NOMO-1 treated with DMSO at 0.1 percent for 48 hours (cell line): ENCODE measurements at regions not wholly inside any gene's neighbourhood (a gene's known extent, or its start where the extent isn't known, plus 50 kb on each side); places are given as distances from the start of the nearest gene placed in this dataset.

ENCODE experiments used
- DNase-seq: peaks from one replicate; lab custom pipeline; 2025; ENCODE audit not compliant: unreplicated experiment; lab: John Stamatoyannopoulos, UW

DNA sequence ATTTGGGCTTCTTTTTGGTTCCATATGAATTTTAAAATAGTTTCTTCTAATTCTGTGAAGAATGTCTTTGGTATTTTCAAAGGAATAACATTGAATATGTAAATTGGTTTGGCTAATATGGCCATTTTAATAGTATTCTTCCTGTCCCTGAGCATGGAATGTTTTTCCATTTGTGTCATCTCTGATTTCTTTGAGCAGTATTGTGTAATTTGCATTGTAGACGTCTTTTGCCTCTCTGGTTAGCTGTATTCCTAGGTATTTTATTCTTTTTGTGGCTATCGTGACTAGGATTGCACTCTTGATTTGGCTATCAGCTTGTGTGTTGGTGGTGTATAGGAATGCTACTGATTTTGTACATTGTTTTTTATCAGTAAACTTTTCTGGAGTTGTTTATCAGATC lies 601.9 kb downstream of the SNAPC1 start:
- DNase-seq: no peak

DNA sequence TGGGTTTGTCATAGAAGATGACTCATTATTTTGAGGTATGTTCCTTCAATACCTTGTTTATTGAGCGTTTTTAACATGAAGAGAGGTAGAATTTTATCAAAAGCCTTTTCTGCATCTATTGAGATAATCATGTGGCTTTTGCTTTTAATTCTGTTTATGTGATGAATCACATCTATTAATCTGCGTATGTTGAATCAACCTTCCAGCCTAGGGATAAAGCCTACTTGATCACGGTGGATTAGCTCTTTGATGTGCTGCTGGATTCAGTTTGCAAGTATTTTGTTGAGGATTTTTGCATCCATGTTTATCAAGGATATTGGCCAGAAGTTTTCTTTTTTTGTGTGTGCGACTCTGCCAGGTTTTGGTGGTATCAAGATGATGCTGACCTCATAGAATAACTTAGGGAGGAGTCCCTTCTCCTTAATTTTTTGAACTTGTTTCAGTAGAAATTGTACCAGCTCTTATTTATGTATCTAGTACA lies 602.6 kb downstream of the SNAPC1 start:
- no peak for DNase-seq

DNA sequence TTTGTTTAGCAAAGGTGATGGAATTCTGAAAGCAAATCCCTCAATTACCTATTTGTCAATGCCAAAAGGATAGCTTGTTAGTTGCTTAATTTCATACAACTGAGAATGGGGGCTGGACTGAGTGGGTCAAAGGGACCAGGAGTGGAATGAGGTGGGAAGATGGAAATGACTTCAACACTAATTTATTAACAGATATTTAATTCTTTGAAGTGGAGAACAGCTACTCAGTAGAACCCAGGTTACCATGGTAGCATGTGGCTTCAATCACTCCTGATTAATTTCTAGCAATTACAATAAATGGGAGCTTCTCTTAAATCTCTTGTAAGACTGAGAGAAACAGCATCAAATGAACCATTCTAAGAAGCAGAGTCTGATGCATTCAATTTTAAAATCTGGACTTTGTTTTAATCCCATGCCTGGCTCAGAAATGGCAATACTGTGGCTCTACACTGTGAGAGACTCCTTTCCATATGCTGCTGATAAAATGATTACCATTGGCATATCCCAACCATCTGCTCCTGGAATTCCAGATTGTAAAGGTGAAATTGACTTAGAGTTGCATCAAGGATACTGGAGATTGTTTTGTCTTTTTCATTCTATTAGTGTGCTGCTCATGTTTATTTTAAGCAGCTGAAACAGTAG lies 607.8 kb downstream of the SNAPC1 start:
- DNase-seq: no peak

DNA sequence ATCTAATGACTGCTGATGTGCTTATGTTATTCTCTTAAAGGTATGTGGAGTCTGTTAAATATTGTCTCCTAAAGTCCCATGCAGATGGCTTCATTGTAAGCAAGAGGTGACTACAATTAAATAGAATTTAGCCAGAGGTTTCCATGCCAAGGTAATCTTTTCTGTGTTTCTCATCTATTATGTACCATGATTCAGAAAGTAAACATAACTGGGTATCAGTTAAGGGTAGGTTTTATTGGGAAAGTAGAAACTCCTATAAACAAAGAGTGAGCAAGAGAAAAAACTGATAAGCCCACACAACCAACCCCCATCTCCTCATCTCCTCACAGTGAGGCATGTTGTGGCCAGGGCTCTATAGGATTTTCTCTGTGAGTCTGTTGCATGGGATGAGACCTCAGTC lies 611.7 kb downstream of the SNAPC1 start:
- no peak for DNase-seq

DNA sequence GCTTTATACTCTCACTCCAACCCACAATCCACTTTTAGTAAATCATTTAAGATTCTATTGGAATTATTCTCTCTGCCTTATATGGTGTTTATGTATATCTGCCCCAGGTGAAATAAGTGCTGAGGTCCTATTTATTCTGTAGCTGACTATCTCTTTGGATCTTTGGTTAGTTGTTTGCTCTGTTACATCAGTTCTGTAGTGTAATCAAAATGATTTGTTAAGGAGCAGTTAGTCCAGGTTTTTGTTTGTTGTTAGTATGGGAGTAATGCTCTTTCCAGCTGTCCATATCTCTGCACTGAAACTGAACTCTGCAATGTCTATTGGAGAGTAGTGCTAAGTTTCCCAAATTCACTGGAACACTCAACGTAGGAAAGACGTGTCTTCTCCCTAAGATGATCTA lies 615.8 kb downstream of the SNAPC1 start:
- no peak for DNase-seq

DNA sequence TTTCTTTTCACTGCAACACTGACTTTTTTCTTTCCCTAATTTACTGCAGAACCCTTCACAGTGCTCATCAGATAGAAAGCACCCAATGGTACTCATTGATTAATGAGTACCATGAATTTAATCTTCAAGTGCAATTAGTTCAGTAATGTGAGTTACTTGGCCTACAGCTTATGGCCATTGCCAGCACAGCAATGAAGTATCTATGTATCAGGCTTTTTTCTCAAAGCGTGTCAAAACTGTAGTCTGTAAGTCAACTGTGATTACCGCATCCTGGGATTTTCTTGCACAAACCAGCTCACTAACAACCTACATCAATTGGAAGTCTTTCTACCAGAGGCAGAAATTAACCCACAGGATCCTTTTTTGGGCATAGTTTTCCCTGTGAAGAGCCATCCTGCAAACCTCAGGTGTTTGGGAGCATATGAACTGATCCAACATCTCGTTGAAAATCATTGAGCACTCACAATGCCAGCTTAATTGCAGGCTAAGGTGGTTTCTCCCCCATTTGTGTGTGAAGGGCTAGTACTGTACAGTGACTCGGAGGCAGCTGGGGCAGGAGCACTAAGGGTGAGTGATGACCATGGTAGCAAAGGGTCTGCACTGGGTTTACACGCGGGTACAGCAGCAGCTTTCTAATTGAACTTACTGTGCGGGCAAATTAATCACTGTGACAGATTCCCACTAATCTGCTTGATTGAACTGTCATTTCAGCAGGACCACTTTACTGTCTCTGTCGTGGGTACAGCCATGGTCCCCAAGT lies 619.3 kb downstream of the SNAPC1 start:
- no peak for DNase-seq

DNA sequence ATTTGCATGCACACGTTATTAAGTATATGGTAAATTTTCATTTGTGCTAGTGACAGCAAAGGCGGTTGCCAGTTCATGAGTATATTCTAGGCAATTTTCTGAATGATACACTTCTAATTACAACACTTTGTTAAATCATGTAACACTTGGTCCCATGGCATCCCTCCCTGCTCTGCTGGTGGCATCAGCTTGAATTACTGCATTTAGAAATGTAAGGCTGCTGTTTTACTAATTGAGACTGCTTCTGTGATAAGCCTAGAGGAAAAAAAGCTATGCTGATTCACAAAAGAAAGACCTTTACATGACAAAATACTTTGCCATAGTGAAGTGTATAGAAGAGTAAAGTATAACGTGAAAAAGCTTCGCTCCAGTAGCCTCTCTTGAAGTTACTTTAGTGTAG lies 636.1 kb downstream of the KCNH5 start:
- no peak for DNase-seq

DNA sequence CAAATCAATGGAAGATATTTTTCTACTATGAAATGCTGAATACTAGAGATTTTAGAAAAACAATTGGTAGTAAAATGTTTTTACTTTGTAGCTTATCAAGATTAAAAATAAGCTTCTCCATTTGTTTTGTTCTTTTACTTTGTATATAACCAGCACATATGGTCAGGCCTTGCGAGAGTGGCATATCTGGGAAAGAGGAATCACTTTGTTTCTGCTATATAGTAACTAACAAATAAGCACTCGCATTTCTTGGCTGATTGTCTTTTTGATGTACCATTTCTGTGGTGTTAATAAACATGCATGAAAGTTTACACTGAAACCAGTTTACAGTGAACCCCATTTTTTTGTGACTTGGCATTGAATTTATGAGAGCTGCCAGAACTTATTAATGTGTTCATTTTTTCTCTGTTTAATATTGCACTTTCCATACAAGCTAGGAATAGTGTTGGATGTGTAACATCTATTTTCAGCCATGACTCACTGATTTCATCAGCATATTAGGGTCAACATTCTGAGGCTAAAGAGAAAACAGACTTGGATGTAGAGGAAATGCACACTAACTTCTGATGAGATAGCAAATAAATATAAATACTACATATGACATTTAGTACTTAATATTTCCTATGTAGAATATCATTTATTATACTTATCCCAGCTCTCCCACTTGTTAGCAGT lies 635.5 kb downstream of the KCNH5 start:
- no peak for DNase-seq

DNA sequence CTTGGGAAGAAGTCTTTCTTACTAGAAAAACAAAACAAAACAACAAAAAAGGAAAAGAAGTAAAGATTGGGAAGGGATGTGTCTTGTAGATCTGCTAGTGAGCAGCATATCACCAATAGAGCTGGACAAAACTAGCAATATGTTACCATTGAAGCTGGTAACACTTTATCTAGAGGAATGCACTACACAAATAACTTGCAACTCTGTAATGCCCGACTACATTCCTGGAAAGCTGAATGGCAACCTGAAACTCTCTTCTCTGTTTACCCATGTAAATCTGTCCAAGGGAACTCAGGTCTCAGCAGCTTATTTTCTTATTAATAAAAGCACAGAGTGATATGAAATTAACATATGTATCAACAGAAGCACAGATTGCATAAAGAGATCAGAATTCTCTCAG lies 624.4 kb downstream of the KCNH5 start:
- no peak for DNase-seq

DNA sequence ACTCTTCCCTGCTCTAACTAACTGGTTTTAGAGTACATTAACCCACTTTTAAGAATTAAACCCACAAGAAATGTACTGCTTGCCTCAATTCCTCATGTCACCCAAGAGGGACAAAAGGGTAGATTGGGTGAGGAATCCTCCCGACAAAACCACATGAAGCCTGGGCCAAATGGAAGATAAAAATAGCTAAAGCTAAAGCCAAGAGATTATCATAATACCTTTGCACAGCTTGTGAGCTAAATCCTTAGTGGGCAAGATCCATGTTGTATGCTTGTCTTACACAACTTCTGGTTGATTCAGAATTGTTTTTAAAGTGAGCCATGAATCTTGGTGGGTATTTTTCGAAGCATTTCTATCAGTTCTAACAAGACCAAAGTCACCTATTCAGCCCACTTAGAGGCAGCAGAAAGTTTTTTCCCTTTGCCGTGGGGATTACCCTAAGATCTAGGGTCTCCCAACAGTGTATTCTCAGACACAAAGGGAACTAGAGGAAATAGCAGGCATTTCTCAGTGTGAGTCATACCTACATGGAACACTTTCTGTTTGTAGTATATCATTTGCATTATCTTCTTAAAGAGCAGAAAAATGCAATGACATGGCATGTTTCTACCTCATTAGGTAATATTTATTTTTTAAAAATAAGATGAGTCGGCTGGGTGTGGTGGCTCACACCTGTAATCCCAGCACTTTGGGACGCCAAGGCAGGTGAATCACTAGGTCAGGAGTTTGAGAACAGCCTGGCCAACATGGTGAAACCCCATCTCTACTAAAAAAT lies 616.6 kb downstream of the KCNH5 start:
- no peak for DNase-seq

DNA sequence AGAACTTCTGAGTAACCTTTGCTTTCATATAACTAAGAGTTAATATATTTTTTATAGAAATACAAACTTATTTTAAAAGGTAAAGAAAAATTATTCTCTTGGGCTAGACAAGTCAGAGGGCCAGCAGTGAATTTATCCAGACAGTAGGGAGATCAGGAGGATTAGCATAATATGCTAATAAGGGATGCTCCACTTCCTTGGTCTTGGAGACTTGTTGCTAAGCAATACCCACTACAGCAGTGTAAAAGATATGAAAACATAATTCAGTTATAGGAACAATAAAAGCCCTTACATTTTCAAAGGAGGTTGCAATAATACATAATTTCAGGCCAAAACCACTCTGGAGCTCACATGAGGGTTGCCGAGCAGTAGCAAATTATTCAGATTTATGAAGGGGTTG lies 615.6 kb downstream of the KCNH5 start:
- DNase-seq: no peak

DNA sequence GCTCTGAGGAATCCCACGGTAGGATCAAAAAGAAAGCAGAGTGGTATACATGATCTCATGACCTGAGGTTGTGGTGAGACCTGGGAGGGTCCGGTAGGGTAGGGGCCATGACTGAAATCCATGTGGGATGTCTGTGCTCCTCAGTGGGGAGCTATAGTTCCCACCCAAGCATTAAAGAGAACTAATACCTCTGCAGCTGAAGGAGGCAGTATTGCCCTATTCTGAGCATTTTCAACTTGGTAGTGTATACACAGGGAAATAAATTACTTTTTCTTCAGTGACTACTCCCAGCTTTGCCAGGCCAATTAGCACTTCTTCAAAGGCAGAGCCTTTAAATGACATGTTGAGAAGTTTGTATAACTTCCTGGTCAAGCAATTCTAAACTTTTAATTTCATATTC lies 613.8 kb downstream of the KCNH5 start:
- DNase-seq: no peak

DNA sequence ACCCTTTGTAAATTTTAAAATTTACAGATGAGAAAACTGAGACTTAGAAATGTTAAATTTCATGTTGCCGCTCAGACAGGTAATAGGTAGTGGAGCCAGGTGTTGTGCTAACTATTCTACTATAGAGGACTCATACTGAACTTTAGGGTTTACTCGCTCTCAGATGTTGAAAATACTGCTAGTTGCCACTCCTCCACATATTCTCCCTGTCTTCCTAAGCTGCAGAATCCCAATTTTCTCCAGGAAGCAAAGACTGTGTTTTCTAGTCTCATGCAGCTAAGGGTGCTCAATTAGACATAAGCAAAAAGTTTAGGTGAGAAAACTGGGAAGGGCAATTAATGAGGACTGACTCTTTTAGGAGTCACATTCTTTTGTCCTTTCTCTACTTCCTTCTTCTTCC lies 612.3 kb downstream of the KCNH5 start:
- no peak for DNase-seq

DNA sequence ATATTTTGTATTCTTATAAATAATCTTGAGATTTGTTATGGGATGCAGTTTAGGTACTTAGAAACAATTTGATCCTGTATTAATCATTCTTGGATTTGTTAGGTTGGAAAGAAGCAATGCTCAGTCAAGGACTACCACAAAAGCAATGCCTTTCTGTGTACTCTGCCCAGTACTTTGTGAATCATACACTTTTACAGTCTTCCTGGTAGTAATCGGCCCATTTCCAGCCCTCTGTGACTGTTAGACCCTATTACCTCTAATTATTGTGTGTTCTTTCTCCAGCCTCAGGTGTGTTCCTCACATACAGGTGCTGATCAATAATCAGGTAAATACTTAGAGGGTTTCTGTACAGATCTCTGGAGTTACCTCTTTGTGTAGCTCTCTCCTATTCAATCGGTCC lies 609.0 kb downstream of the KCNH5 start:
- DNase-seq: no peak

DNA sequence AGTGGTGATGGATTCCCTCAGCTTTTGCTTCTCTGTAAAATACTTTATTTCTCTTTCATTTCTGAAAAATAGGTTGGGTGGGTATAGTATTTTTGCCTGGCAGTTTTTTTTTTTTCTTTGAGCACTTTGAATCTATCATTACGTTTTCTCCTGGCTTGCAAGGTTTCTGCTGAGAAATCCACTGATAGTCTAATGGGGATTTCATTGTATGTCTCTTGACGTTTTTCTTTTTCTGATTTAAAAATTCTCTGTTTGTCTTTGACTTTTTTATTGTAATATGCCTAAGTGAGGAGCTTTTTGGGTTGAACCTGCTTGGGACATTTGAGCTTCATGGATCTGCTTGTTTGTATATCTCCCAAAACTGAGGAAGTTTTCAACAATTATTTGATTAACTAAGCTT lies 606.0 kb downstream of the KCNH5 start:
- no peak for DNase-seq

DNA sequence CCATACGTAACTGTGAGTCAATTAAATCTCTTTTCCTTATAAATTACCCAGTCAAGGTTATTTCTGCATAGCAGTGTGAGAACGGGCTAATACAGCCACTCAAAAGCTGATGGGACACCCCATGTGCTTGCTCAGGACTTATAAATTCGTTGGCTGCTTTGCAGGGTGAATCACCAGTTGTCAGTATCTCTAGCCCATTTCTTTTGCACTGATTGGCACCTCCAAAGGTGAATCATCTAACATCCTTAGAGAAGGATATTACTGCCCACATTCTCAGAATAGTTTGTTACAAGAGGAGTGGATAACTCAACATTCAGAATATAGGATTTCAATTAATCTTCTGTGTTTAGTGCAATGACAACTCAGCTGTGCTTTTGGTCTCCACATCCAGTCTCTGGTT lies 601.5 kb downstream of the KCNH5 start:
- no peak for DNase-seq

DNA sequence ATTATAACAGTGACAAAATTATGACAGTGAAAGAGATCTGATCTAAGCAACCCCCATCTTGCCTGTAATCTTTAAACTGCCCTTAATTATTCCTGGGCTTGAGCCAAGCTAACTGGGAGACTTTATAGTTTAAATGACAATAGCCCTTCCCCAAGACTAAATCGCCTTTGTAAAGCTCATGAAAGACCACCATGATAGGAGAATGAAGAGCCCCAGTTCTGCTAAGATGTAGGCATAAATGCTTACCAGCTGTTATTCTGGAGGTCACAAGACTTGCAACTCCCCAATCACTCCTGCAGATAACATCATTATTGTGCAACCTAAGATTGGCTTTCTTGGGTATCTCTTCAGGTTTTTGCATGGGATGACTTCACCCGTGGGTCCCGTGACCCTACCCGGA lies 599.7 kb downstream of the KCNH5 start:
- no peak for DNase-seq

DNA sequence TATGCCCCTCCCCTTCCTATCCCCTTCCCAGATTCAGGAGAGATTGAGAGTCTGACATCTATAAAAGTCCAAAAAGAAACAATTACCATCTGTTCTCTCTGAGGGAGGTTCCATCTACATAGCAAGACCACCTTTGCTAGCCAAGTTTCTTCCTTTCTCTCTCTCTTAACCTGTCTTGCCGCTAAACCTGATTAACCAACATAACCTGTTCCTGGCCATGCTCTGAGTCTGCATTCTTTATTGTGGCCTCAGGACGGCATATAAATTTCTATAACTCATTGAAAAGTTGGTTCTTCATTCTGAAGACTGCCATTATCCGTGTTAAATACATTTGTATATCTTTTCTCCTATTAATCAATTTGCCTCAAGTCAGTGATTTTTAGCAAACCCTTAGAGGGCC lies 594.0 kb downstream of the KCNH5 start:
- no peak for DNase-seq

DNA sequence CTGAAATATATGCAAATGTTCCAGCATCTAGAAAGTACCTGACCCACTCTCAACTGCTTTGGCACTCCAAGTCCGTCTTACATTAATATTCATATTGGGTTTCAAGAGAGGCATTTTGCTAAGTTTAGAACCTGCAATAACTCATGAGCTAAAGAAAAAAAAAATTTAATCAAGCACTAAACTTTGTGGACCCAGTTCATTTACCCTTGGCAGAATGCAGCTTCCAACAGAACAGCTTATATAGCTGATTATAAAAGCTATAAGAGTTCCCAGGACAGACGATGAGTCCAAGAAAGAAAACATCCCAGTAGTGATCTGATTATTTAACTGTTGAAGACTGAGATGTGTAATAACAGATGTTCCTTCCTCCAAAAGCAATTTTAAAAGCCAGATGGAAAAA lies 592.0 kb downstream of the KCNH5 start:
- no peak for DNase-seq

DNA sequence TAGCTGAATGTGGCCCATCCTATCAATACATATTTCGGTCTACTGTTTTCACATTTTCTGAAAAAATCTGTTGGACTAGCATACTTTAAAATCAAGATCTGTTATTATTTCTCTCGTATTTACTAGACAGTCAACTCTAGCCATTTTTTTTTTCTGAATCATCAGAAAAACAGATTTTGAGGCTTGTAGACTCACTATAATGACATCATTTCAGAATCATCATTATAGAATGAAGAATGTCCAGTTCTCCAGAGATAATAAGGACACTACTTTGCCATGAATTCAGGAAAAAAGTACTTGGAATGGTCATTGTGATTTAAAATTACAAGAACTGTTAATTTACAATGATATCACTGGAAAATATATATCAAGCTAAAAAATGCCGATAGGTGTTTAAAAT lies 589.8 kb downstream of the KCNH5 start:
- DNase-seq: no peak

DNA sequence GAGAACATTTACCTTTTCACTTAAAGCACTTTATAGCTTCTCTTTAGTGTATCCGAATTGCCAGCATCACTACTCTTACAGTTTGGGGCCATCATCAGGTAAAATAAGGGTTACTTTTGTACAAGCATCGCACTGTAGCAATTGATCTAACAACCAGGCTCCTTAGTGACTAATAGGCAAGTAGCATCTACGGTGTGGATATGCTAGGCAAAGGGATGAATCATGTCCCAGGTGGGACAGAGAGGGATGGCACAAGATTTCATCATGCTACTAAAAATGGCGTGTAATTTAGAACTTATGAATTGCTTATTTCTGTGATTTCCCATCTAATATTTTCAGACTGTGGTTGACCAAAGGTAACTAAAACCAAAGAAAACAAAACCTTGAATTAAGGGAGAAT lies 582.3 kb downstream of the KCNH5 start:
- no peak for DNase-seq

DNA sequence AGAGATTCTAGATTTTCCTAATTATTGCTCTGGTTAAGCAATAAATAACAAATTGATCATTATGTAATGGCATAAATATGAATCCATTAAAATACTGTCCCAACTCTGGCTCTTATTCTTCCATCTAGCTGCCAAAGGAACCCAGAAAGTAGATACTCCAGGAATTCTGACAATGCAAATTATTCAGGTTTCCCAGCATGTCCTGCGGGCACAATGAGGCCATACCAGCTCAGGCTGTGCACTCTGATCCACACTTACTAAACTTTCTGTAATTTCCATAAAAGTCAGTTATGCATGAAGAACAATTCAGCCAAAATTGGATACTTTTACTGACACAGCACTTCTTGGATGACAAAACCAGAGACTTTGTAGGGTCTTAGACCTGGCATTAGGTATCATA lies 576.3 kb downstream of the KCNH5 start:
- DNase-seq: no peak
